Neutrophil (primary cell): ENCODE measurements at regions not wholly inside any gene's neighbourhood (a gene's known extent, or its start where the extent isn't known, plus 50 kb on each side); places are given as distances from the start of the nearest gene placed in this dataset.
"Not testable (repeated sequence)": the region's sequence is repeated elsewhere in the genome, so short reads cannot be mapped to it uniquely, and the experiment has no call there.

Experiments
- H3K27ac ChIP-seq: fragments of 200-600 bp; sonication (generic); 2 replicates; pipeline ENCODE4 v1.5.1; 2016; ENCODE audit warnings: mild to moderate bottlenecking, moderate library complexity
- H3K27me3 ChIP-seq: fragments of 200-600 bp; sonication (generic); 2 replicates; pipeline ENCODE4 v1.6.0; 2016; ENCODE audit warnings: mild to moderate bottlenecking
- H3K36me3 ChIP-seq: fragments of 200-600 bp; sonication (generic); 2 replicates; pipeline ENCODE4 v1.5.1; 2017
- H3K4me1 ChIP-seq, 2 experiments: fragments of 200-600 bp in 1 of 2; sonication (generic) in 1 of 2; 1 replicate in 1 of 2; 2 replicates in 1 of 2; pipeline versions ENCODE4 v1.5.1 to v1.6.1; 2013 to 2016; ENCODE audit warnings: low read depth in 1 of 2, low read length in 1 of 2, mild to moderate bottlenecking in 1 of 2, moderate library complexity in 1 of 2; ENCODE audit not compliant: control insufficient read depth in 1 of 2, insufficient read depth in 1 of 2
- H3K4me3 ChIP-seq, 2 experiments: fragments of 200-600 bp in 1 of 2; sonication (generic) in 1 of 2; 1 replicate in 1 of 2; 2 replicates in 1 of 2; pipeline ENCODE4 v1.5.1; 2013 to 2016; ENCODE audit warnings: low read depth in 1 of 2, low read length in 1 of 2, mild to moderate bottlenecking in 1 of 2, moderate library complexity in 1 of 2
- H3K9me3 ChIP-seq: fragments of 200-600 bp; sonication (generic); 2 replicates; pipeline ENCODE4 v1.5.1; 2016
- TF ChIP-seq, protein P1 (sequence below): fragments of 200-600 bp; sonication (generic); IDR thresholded peaks from 2 replicates; pipeline ENCODE4 v1.5.1; 2016; ENCODE audit warnings: antibody characterized with exemption

GRCh38 chr7:29626730-29627129 lies 63.1 kb downstream of the PRR15 start:
- H3K36me3 ChIP-seq, result no peaks in the 10 kb centered on the region
- H3K27ac ChIP-seq, result no peak overlapping the region
- H3K4me3 ChIP-seq, result no peak overlapping the region
- no peaks in the 10 kb centered on the region for H3K4me1 ChIP-seq
- H3K27me3 ChIP-seq, result no peaks in the 10 kb centered on the region
- TF ChIP-seq, protein P1, sequence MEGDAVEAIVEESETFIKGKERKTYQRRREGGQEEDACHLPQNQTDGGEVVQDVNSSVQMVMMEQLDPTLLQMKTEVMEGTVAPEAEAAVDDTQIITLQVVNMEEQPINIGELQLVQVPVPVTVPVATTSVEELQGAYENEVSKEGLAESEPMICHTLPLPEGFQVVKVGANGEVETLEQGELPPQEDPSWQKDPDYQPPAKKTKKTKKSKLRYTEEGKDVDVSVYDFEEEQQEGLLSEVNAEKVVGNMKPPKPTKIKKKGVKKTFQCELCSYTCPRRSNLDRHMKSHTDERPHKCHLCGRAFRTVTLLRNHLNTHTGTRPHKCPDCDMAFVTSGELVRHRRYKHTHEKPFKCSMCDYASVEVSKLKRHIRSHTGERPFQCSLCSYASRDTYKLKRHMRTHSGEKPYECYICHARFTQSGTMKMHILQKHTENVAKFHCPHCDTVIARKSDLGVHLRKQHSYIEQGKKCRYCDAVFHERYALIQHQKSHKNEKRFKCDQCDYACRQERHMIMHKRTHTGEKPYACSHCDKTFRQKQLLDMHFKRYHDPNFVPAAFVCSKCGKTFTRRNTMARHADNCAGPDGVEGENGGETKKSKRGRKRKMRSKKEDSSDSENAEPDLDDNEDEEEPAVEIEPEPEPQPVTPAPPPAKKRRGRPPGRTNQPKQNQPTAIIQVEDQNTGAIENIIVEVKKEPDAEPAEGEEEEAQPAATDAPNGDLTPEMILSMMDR, result no peak
- no peaks in the 10 kb centered on the region for H3K9me3 ChIP-seq

GRCh38 chr7:29627631-29628030 lies 64.0 kb downstream of the PRR15 start:
- no peak overlapping the region for H3K4me3 ChIP-seq
- TF ChIP-seq, protein P1, result no peak
- H3K36me3 ChIP-seq, result no peaks in the 10 kb centered on the region
- H3K9me3 ChIP-seq, result no peaks in the 10 kb centered on the region
- no peaks in the 10 kb centered on the region for H3K27me3 ChIP-seq
- no peak overlapping the region for H3K27ac ChIP-seq
- H3K4me1 ChIP-seq, result no peaks in the 10 kb centered on the region

DNA sequence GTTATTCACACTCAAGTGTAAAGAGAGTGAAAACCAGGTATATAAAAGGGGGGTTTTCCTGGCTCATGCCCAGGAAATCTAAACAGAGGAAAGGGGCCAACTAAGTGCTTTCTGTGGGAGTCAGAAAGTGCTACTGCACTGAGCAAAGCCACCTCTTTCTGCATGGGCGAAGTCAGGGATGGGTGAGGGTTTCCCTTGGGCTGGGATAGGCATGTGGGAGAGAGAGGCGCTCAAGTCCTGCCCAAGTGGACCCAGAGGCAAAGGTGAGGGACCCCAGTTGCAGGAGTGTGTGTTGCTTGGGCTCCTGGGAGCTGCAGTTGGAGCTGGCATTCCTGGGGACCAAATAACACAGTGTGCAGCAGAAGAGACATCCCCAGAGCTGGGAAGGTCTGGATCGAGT lies 65.9 kb downstream of the PRR15 start:
- Histone ChIP-seq H3K9me3 (no peaks in the 10 kb centered on the region), H3K4me1 (no peaks in the 10 kb centered on the region), H3K27ac (no peak overlapping the region), H3K36me3 (no peaks in the 10 kb centered on the region), H3K4me3 (no peak overlapping the region), H3K27me3 (no peaks in the 10 kb centered on the region)
- TF ChIP-seq, protein P1, result no peak

DNA sequence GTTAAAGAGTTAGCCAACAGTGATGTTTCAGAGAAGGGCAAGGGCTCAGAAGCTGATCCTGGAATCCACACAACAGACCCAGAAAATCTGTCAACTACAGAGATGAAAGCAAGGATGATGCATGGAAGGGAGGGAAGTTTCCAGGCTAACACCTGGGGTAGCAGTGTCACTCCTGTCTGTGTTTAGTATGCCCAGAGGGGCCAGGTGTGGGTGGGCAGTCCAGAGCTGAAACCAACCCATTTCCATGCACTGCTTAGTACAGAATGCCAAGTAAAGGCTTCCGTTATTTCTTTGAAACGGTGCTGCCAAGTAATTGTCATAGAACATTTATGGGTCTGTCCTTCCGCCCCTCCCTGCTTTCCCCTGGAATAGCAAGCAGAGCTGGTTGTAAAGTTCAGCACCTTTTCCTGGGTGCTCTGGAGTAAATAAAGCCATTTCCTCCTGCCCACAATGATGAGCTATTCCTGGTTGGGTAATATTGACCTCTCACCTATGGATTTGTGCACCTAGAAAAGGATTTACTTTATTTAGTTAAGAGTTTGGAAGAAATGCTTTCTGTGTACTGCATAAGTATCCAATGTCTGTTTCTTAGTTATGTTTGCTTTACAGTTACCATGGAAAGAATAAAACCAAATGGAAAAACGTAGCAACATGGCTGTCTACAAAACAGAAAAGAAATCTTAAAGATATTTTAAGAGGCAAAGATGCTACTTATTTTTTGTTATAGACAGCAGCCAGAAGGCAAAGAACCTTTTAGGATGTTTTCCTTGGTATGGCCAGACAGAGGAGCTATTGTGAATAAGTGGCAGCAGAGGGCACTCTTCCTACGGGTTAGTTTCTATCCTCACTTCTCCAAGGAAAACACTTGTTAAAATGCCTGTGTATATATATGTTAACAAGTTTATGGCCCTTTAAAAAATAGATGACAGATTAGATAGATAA lies 71.7 kb downstream of the PRR15 start:
- not testable (repeated sequence) for H3K36me3 ChIP-seq, H3K9me3 ChIP-seq, H3K4me3 ChIP-seq, H3K27ac ChIP-seq, H3K4me1 ChIP-seq, H3K27me3 ChIP-seq

GRCh38 chr7:29636009-29636351 lies 72.3 kb downstream of the PRR15 start:
- Histone ChIP-seq H3K36me3 (no peaks in the 10 kb centered on the region), H3K4me3 (no peak overlapping the region), H3K9me3 (no peaks in the 10 kb centered on the region), H3K4me1 (no peaks in the 10 kb centered on the region), H3K27me3 (no peaks in the 10 kb centered on the region), H3K27ac (no peak overlapping the region)
- TF ChIP-seq, protein P1, result no peak

- no peaks in the 10 kb centered on the region for H3K4me1 ChIP-seq
- no peak overlapping the region for H3K4me3 ChIP-seq
- no peak overlapping the region for H3K27ac ChIP-seq
- no peaks in the 10 kb centered on the region for H3K27me3 ChIP-seq
- TF ChIP-seq, protein P1, result no peak
- H3K36me3 ChIP-seq, result no peaks in the 10 kb centered on the region
- no peaks in the 10 kb centered on the region for H3K9me3 ChIP-seq
Observed at GRCh38 chr7:29637374-29637773, 73.7 kb downstream of the PRR15 start.

- not testable (repeated sequence) for H3K36me3 ChIP-seq, H3K4me3 ChIP-seq
Observed at GRCh38 chr7:29638841-29639240, 75.2 kb downstream of the PRR15 start.

More at GRCh38 chr7:29638841-29639240, 75.2 kb downstream of the PRR15 start:
- not testable (repeated sequence) for H3K27ac ChIP-seq, H3K4me1 ChIP-seq, H3K27me3 ChIP-seq, H3K9me3 ChIP-seq
